SK-N-SH treated with all-trans-retinoic acid at 6 μM for 48 hours (cell line): ENCODE measurements at regions not wholly inside any gene's neighbourhood (a gene's known extent, or its start where the extent isn't known, plus 50 kb on each side); places are given as distances from the start of the nearest gene placed in this dataset.
"Not testable (repeated sequence)": the region's sequence is repeated elsewhere in the genome, so short reads cannot be mapped to it uniquely, and the experiment has no call there.

Source experiments
- ATAC-seq: fragments of 200-7000 bp; cut with Tn5 transposase; 3 replicates; pipeline ENCODE4 v1.9.1; 2020; ENCODE audit warnings: mild to moderate bottlenecking, moderate library complexity

DNA sequence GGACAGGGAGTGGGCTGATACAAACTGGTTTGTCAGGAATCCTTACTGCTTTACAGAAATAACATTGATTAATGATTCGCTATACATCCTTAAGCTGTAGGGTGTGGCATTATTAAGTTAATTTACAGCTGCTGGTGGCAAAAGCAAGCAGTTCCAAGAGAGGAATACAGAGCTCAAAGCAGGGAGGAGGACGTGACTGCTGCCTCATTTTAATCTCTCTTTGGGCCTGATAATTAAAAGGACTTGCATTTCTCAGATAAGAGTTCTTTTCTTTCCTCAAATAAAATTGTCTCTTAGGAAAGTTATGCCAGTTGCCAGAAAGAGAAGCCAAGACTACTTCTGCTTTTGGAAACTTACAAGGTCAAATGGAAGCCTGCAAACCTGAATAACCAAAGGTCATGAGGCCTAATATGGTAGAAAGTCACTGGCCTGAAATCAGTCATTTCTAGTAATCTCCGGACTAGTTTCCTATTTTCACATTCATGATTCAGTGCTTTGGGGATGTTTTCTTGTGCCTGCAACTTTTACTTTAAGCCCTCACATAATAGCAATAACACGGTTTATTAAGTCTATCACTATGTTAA, 426.2 kb upstream of the SPATA31A3 start:
- ATAC-seq: not testable (repeated sequence)

DNA sequence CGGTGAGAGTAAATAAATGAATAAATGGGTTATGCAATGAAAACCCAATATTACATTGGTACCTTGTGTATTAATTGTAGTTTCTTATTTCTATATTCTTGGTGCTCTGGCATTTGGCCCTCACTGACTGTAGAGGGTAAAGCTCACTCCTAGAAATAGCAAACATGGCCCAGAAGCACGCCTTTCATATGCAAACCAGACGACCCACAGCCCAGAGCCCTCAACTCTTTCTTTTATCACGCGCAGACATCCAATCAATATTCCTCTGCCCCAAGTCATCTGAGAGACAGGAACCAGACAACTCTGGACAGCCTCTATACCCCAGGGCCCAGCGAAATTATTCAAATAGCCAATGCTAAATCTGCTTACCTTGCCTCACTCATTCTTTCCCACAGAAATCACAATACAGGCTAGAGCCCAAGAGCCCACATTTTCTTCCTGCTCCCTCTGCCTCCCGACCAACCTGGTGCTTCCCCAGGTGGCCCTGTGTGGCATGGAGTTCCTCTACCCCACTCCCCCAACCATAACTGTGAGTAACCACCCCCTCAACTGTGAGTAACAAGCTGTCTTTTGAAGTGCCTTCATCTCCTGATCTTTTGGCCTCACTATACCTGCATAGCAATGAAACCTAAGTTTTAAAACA, 425.1 kb upstream of the SPATA31A3 start:
- not testable (repeated sequence) for ATAC-seq

DNA sequence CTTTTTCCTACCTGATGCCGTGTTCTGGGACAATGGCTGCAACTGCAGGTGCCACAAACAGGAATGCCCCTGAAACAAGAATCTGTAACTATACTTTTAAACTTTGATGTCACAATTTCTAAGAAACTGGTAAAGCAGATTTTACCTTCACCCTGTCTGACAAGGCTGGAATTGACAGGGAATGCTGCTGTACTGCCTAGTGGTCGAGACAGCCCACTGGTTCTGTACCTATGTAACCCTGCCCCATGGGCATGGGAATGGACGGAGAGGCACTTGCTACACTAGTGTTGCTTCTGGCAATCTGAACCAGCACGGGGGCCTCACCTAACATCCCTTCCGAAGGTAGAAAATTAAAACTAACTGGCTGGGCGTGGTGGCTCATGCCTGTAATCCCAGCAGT, 424.3 kb upstream of the SPATA31A3 start:
- not testable (repeated sequence) for ATAC-seq

DNA sequence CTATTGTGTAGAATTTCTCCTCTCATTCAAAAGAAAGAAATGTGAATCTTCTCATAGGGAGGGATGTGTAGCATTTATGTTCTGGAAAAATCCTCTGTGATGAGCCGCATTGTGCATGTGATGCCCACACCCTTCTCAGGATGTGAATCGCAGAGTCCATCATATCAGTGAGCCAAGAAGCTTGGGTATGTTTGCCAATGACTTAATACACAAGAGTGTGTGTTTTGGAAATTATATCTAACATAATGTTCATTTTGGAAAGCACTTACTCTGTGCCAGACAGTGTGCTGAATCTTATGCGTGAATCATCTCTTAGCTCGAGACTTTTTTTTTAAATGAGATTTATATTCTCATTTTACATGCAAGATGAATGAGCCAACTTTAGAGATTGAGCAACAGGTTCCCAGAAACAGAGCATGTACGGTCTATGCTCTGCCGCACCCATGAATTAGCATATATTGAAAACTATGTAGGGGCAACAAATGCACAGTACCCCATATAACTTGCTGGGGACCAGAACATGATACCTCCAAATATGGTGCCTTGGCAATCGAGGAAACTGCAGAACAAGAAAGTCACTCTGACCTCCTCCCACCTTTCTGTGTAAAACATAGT, 418.4 kb upstream of the SPATA31A3 start:
- not testable (repeated sequence) for ATAC-seq

DNA sequence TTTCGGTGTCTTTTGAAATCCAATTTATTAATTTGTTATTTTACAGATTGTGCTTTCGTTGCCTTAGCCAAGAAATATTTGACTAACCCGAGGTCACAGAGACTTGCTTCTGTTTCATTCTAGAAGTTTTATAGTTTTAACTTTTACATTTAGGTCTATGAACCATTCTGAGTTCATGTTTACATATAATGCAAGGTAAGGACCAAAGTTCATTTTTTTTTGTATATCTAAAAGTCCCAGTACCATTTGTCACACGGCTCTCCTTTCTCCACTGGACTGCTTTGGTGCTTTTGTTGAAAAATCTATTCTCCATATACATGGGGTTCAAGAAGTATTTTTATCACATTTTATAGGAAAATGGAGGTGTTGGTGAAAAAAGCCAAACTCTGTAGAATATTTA, 411.4 kb upstream of the SPATA31A3 start:
- ATAC-seq: not testable (repeated sequence)

DNA sequence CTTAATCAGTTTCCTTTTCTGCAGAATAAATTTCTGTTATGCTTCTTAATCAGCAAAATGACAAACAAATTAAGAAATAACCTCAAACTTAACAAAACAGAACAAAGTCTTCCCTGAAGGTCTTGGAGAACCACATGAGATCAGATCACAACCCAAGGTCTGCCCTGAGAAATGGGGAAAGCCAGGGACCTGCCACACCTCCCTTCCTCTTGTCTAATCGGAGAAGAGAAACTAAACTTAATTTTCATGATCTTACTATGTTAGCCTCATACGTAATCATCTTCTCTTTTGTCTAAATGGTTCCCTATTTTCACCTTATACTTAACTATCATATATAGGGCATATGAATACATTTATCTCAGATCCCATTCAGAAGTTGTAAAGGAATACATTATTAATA, 405.4 kb upstream of the SPATA31A3 start:
- ATAC-seq: not testable (repeated sequence)

DNA sequence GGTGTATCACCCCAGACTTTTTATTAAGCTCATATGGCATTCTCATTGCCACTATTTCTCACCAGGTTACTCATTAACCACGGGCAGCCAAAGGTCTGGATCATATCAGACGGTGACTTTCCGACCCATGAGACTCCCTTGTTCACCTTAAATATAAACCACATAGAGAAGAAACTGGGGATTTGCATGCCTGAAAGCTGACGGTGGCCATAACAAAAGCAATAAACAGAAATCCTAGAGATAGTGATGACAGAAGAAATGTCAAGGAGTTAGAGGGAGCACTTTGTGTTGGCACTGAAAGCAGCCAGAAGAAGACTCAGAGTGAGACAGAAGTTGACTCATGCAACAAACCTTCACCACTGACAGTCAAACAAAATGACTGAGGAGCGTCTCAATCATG, 402.4 kb upstream of the SPATA31A3 start:
- not testable (repeated sequence) for ATAC-seq

DNA sequence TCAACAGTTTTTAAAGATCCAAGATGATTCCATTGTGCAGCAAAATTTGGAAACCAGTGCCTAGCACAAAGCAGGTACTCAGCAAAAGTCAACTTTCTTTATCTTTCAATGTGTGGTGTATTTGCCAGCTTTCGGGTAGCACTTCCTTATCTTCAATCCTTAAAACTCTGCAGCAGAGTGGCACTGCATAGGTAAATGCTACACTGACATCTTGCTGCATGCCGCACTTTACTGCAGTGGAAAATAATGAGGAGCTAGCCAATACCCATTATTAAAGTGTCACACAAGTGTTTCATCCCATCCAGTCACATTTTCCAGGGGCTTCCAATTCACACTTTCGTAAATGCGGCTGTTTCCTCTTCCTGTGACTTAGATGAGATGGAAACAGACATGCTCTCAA, 401.7 kb upstream of the SPATA31A3 start:
- not testable (repeated sequence) for ATAC-seq

DNA sequence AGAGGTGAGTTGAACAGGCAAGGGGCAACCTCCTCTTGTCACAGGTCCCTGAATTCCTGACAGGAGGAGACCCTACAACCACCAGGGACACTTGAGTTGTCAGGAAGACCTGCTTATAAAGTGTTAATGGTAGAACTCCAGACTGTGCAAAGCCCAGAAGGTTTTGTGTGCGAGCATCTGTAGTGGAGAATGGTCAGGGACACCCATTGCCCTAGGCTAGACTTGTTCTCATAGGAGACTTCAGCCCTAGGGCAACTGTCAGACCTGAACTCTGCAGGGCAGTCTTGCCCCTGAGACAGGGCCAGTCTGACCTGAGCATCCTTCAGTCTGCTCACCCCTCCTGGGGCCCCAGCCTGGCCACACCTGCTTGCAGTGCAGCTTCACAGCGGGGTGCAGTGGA, 377.3 kb upstream of the SPATA31A3 start:
- not testable (repeated sequence) for ATAC-seq

DNA sequence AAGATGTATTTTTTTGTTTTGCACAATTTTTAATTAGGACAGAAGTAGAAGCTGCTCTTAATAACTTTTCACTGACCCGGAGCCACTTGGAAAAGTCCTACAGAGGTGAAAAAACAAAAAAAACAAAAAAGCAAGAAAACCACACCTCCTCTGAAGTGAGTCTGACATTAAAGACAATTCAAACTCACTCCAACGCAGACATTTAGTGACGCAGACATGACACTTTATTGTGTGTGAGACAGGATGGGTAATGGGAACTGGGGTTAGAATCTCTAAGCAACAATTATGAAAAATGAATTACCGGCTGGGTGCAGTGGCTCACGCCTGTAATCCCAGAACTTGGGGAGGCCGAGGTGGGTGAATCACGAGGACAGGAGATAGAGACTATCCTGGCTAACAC, 370.0 kb upstream of the SPATA31A3 start:
- not testable (repeated sequence) for ATAC-seq

DNA sequence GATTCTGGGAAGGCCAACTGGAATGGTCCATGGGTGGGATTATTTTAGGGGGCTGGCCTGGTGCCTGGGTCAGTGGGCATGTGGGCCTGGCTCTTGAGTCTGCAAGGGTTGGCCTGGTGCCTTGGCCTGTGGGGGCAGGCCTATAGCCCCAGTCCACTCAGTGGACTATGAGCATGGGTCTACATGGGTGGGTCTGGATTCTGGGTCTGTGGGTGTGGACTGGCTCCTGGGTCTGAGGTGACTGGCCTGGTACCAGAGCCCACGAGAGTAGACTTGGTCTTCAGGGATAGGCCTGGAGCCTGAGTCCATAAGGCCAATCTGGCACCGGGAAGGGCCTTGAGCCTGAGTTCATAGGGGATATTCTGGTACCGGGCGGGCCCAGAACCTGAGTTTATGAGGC, 361.6 kb upstream of the SPATA31A3 start:
- not testable (repeated sequence) for ATAC-seq

DNA sequence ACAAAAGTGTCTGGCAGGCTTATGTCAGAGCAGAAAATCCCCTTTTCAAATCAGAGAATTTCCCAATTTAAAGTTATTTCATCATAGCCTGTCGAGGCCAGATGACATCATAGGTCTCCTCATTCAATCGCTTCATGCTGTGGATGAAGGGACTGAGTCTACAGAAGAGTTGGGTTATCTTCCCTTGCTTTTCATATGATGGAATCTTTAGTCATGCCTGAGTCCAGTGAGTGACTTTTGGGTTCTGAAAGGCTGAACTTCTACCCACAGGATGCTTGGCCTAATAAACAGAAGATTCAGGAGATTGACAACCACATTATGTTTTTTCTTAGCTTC, 357.0 kb upstream of the SPATA31A3 start:
- not testable (repeated sequence) for ATAC-seq

DNA sequence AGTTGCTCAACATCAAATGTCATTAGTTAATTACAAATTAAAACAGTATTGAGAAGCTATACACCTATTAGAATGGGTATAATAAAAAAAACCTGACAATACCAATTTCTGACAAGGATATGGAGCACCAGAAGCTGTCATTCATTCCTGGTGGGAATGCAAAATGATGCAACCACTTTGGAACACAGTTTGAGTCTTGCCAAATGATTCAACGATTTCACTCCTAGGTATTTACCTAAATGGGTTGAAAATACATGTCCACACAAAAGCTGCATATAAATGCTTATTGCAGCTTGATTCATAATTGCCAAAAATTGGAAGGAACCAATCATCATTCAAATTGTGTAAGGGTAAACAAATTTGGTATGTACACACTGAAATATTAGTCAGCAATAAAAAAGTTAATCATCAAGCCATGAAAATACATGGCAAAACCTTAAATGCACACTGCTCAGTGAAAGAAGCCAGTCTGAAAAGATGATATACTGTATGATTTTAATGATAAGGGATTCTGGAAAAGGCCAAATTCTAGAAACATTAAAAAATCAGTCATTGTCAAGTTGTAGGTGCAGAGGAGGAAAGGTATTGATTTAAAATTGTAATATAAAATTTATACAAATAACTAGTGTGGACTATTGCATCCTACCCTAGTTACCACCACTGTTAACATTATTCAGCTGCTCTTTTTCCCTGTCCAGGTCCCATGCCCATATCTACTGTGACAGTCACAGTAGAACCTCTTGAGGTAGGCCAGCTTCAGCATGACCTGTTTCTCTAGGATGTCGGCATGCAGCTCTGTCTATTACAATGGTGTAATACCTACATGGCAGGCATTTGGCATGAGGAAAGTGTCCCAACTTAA, 356.4 kb upstream of the SPATA31A3 start:
- not testable (repeated sequence) for ATAC-seq

DNA sequence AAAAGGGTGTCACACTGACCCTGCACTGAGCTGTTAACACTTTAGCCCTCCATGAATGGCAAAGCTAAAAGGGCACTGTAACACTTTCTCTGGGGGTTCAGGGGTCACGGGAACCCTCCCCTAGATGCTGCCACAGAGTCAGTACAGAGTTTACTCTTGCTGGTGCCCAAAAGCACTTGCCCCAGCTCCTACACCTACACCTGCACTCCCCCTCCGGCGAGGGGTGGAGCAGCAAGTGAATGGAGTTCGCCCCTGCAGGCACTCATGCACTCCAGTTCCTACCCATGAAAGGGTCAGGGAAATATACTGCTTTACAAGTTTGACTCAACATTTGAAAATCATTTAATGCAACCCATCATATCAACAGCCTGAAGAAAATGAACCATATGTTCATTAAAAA, 355.7 kb upstream of the SPATA31A3 start:
- ATAC-seq: not testable (repeated sequence)

DNA sequence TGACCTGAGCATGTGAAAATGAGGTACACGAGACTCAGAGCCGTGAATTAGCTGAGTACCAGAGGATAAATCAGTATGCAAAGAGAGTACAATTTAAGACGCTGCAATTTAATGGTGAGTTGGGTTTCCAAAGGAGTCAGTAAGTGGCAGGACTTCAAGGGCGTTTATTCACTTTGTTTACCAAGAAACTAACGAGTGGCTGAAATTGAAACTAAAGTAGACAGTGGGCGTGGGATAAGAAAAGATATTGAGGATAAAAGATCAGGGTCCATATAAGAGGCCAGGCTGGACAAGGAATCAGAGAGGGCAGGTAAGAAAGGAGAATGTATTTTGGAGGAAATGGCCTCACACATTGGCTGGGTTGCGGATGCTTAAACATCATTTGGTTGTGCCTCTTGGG, 346.9 kb upstream of the SPATA31A3 start:
- ATAC-seq: not testable (repeated sequence)

DNA sequence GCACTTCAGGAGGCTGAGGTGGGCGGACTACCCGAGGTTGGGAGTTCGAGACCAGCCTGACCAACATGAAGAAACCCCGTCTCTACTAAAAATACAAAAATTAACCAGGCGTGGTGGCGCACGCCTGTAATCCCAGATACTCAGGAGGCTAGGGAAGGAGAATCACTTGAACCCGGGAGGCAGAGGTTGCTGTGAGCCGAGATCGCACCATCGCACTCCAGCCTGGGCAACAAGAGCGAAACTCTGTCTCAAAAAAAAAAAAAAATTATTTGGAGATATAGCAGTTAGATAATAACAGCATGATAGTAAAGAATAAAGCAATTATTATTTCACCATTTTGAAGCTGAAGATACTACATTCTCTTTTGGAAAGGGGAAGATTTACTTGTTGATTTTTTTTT, 345.9 kb upstream of the SPATA31A3 start:
- not testable (repeated sequence) for ATAC-seq

DNA sequence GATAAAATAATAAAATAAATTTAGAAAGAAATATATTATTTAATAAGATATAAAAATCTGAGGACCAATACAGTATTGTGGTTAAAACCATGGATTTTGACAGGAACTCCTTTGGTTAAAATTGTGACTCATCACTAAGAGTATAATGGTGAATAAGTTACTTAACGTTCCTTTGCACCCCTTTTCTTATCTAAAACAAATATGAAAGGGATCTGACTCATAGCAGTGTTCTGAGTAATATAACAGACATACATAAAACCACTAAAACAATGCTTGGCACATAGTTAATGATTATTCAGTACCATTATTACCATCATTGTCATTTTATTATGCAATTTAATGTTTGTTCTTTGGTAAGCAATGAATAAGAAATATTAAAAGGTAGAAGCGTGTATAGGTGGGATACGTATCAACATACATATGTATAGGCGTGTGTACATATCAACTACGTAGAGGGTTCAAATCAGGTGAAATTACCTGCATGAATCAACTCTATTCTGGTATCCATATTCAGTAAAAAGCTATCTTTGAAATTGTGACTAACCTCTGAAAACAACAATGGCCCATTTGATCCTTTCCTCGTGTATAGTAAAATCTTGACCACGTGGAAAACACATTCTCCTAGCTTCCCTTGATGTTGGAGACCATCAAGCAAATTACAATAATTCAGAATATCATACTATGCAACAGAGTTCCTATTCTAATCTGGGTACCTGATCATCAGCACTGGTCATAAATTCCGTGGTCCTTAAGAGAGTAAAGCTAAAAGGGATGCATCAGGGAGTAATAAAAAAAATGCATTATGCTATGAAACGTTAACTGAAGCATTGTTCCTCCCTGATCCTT, 342.6 kb upstream of the SPATA31A3 start:
- not testable (repeated sequence) for ATAC-seq

DNA sequence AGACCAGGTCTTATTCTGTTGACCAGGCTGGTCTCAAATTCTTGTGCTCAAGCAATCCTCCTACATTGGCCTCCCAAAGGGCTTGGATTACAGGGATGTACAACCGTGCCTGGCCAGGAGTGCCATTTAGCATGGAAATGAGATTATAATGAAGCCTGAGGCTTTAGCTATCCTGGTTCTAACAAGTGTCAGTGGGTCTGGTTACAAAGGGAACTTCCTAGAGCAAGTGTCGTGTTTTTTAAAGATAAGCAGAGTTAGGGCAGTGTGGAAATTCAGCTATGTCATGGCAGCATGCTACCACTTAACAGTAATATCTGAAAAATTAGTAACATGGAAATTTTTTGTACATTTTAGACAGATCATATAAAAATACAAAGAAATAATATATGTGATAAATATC, 339.3 kb upstream of the SPATA31A3 start:
- ATAC-seq: not testable (repeated sequence)

DNA sequence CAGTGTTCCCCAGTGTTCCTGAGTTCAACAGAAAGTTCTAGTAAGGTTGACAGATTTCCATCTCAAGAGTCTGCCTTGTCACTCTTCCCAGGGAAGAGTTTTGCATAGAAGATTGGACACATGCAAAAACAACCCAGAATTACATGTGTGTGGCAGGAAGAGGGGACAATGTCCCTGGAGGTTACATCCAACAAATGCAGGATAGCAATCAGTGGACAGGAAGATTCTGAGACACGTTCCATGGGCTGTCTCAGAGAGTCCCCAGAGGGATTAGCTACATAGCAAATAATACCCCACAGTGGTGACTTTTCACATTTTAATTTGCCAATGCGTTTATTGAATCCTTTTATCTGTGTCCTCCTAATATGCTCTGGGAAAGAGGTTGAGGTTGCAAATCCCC, 321.1 kb upstream of the SPATA31A3 start:
- not testable (repeated sequence) for ATAC-seq

DNA sequence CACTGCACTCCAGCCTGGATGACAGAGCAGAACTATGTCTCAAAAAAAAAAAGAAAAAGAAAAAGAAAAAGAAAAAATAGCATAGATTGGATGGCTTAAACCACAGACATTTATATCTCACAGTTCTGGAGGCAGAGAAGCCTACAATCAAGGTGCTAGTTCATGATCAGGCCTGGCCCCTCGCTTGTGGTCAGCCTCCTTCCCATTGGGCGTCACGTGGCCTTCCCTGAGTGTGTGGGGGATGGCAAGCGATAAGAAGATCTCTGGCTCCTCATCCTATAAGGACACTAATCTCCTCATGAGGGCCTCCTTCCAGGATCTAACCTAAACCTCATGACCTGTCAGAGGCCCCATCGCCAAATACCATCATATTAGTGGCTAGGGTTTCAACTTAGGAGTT, 320.2 kb upstream of the SPATA31A3 start:
- ATAC-seq: not testable (repeated sequence)

DNA sequence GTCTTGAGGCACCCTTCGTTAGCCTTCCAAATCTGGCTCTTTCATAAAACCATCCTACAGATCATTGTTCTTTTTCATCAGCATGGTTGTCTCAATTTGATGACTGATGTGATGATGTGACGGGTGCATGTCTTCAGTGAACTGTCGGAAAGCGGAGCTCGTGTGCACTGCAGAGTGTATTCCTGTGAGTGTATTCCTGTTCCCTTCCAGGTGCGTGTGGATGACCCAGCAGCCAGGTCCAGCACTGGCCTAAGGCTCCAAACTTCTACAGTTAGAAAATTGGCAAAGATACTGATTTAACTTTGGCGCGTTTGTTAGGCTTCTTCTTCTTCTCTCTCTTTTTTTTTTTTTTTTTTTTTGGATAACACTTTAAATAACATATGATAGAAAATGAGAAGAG, 314.8 kb upstream of the SPATA31A3 start:
- ATAC-seq: not testable (repeated sequence)

DNA sequence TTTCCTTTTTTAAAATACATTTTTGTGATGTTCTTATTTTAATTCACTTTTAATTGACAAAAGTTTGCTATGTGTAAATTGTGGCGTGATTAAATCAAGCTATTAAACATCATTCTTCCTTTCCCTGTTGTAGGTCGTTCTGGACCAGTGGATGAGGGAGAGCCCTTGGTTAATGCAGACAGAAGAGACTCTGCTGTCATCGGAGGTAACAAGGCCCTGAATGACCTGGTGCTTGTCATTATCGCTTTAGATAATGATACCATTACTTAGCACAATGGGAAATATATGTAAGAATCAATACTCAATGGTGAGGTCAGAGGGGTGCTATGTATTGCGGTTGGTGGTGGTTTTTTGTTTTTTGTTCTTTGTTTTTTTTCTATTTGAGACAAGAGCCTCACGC, 296.4 kb upstream of the SPATA31A3 start:
- not testable (repeated sequence) for ATAC-seq
